Lower lobe of right lung (tissue), 2 donors: ENCODE measurements at regions not wholly inside any gene's neighbourhood (a gene's known extent, or its start where the extent isn't known, plus 50 kb on each side); places are given as distances from the start of the nearest gene placed in this dataset.

Source experiments
- ATAC-seq, 2 donors: fragments of 200-7000 bp; cut with Tn5 transposase; one replicate each; pipeline ENCODE4 v1.9.1; 2020 to 2022; ENCODE audit warnings: mild to moderate bottlenecking in 2 of 2, moderate library complexity in 2 of 2
- DNase-seq: peaks from one replicate; pipeline ENCODE4 v3.0.0-alpha.2; 2020
- H3K27ac ChIP-seq: fragments of 200-600 bp; one replicate; pipeline ENCODE4 v1.8.0; 2022
- H3K27me3 ChIP-seq: fragments of 200-600 bp; one replicate; pipeline ENCODE4 v1.8.0; 2022; ENCODE audit warnings: low read depth
- H3K36me3 ChIP-seq: fragments of 200-600 bp; one replicate; pipeline ENCODE4 v1.8.0; 2022; ENCODE audit warnings: mild to moderate bottlenecking
- H3K4me1 ChIP-seq: fragments of 200-600 bp; one replicate; pipeline ENCODE4 v1.8.0; 2022
- H3K4me3 ChIP-seq: fragments of 200-600 bp; one replicate; pipeline ENCODE4 v1.8.0; 2022; ENCODE audit warnings: mild to moderate bottlenecking
- H3K9me3 ChIP-seq: fragments of 200-600 bp; one replicate; pipeline ENCODE4 v1.8.0; 2022
- CTCF ChIP-seq: fragments of 200-600 bp; IDR thresholded peaks from one replicate; pipeline ENCODE4 v1.8.0; 2022; ENCODE audit warnings: antibody characterized with exemption, mild to moderate bottlenecking
- intact Hi-C: fragments of 100-400 bp; cut with DNase I; formaldehyde crosslinking; loops from one replicate; pipeline ENCODE4 v1.11.0; 2022
- donor health status: DM: no; HTN: yes; CAD: no; lungs with severe emphysema.

DNA sequence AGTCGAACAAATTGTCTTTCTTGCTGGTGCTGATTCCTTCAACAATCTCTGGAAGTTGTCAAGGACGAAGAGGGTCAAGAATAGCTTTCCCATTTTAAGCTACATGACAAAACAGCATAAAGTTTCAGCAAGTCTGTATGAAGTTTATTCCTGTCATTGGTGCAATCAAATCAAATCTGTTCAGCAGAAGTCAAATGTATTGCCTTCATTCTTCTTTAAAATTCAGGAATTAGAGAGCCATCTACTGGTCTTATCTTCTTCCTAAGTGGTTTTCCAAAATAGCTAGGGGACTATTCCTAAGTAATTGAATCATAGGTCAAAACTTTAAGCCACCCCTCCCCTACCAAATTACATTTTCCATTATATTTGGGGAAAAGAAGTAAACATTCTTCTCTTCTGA is 990.2 kb downstream of the GALC start:
- Histone ChIP-seq H3K4me3 (no peak overlapping the region), H3K4me1 (no peaks in the 10 kb centered on the region), H3K36me3 (no peaks in the 10 kb centered on the region), H3K27me3 (no peaks in the 10 kb centered on the region), H3K9me3 (peaks cover under 1% of the 10 kb centered on the region), H3K27ac (no peak overlapping the region)
- intact Hi-C loops: no loop called here
- ATAC-seq (no peak), DNase-seq (no peak)
- TF ChIP-seq CTCF: no peak

DNA sequence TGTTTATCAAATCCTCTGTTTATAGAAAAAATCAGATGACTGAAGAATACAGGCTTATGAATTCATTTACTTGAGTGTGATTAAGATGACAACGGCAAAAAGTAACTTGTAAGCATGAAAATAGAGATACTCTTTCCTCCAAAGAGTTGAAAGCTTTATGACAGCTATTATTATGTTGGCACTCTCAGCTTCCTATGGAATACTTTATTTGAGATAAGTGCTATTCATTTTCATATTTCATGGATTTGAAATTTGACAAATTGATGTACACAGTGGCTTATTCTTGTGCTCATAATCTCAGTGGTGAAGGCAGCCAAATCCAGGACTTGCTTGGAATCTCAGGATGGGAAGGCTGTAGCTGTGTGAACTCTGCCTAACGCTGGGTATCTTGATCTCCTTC is 991.6 kb downstream of the GALC start:
- no peaks in the 10 kb centered on the region for H3K4me1 ChIP-seq
- DNase-seq (no peak), ATAC-seq (no peak)
- no peaks in the 10 kb centered on the region for H3K9me3 ChIP-seq
- no peak for TF ChIP-seq CTCF
- H3K27ac ChIP-seq: no peak overlapping the region
- H3K27me3 ChIP-seq: no peaks in the 10 kb centered on the region
- H3K36me3 ChIP-seq: no peaks in the 10 kb centered on the region
- intact Hi-C loops: no loop called here
- H3K4me3 ChIP-seq: no peak overlapping the region

GRCh38 chr14:87000081-87000480 is 992.9 kb downstream of the GALC start:
- intact Hi-C loops: no loop called here
- DNase-seq (no peak), ATAC-seq (no peak)
- Histone ChIP-seq H3K4me3 (no peak overlapping the region), H3K27ac (no peak overlapping the region), H3K27me3 (no peaks in the 10 kb centered on the region), H3K4me1 (no peaks in the 10 kb centered on the region), H3K36me3 (no peaks in the 10 kb centered on the region), H3K9me3 (no peaks in the 10 kb centered on the region)
- no peak for TF ChIP-seq CTCF

GRCh38 chr14:86999036-86999435 is 993.9 kb downstream of the GALC start:
- no peaks in the 10 kb centered on the region for H3K9me3 ChIP-seq
- H3K4me3 ChIP-seq: no peak overlapping the region
- H3K36me3 ChIP-seq: no peaks in the 10 kb centered on the region
- no peak for TF ChIP-seq CTCF
- no peaks in the 10 kb centered on the region for H3K27me3 ChIP-seq
- no peaks in the 10 kb centered on the region for H3K4me1 ChIP-seq
- intact Hi-C loops: no loop called here
- DNase-seq (no peak), ATAC-seq (no peak)
- no peak overlapping the region for H3K27ac ChIP-seq

DNA sequence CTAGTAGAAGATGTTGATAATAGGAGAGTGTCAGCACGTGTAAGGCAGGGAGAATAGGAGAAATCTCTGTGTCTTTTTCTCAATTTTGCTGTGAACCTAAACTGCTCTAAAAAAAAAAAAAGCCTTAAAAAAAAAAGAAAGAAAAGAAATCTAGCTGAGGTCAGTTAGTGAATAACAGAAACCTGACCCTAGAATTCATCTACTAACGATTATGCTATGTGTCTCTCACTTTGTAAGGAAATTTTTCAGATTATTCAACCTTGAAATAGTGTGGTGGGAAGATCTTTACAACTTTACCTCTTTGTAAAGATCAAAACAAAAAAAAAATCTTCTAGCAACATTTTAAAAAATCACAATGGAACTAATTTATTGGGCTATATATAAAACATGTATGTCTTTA is 995.7 kb downstream of the GALC start:
- no peak overlapping the region for H3K27ac ChIP-seq
- DNase-seq (no peak), ATAC-seq (no peak)
- no peak for TF ChIP-seq CTCF
- intact Hi-C loops: no loop called here
- H3K27me3 ChIP-seq: no peaks in the 10 kb centered on the region
- H3K36me3 ChIP-seq: no peaks in the 10 kb centered on the region
- H3K4me3 ChIP-seq: no peak overlapping the region
- no peaks in the 10 kb centered on the region for H3K4me1 ChIP-seq
- H3K9me3 ChIP-seq: no peaks in the 10 kb centered on the region

- Histone ChIP-seq H3K27ac (no peak overlapping the region), H3K9me3 (no peaks in the 10 kb centered on the region), H3K36me3 (no peaks in the 10 kb centered on the region), H3K4me1 (no peaks in the 10 kb centered on the region), H3K4me3 (no peak overlapping the region), H3K27me3 (no peaks in the 10 kb centered on the region)
- ATAC-seq: no peak
- TF ChIP-seq CTCF: no peak
- DNase-seq: no peak
- intact Hi-C loops: no loop called here
These were observed 1002.6 kb downstream of the GALC start for GRCh38 chr14:86990396-86990795.
